ENCODE measurements at regions not wholly inside any gene's neighbourhood (a gene's known extent, or its start where the extent isn't known, plus 50 kb on each side); places are given as distances from the start of the nearest gene placed in this dataset.
A peak's percentile ranks its signal among the peaks of the same experiment; 100 is the strongest.
"Not testable (repeated sequence)": the region's sequence is repeated elsewhere in the genome, so short reads cannot be mapped to it uniquely, and the experiment has no call there.

GRCh38 chr3:73868688-73869315 lies 244.1 kb upstream of the PDZRN3 start:
- DNase-seq (ENCODE audit: low read depth) = peak; percentile 28

GRCh38 chr3:73867524-73867923 lies 242.8 kb upstream of the PDZRN3 start:
- no peak for DNase-seq (ENCODE audit: low read depth)

- peak; percentile 36 for DNase-seq (ENCODE audit: low read depth)
These were observed 242.1 kb upstream of the PDZRN3 start for GRCh38 chr3:73866846-73867245.

GRCh38 chr3:73863546-73864079 lies 238.9 kb upstream of the PDZRN3 start:
- no peak for DNase-seq (ENCODE audit: low read depth)

- DNase-seq (ENCODE audit: low read depth) = no peak
These were observed 231.1 kb upstream of the PDZRN3 start for GRCh38 chr3:73855813-73856212.

- DNase-seq (ENCODE audit: low read depth) = peak; percentile 13
These were observed 223.6 kb upstream of the PDZRN3 start for GRCh38 chr3:73848173-73848906.

- DNase-seq (ENCODE audit: low read depth) = no peak
These were observed 222.2 kb upstream of the PDZRN3 start for GRCh38 chr3:73846951-73847350.

GRCh38 chr3:73839032-73839431 lies 214.3 kb upstream of the PDZRN3 start:
- DNase-seq (ENCODE audit: low read depth) = no peak

GRCh38 chr3:73835945-73836344 lies 211.2 kb upstream of the PDZRN3 start:
- no peak for DNase-seq (ENCODE audit: low read depth)

GRCh38 chr3:73832426-73832825 lies 207.7 kb upstream of the PDZRN3 start:
- DNase-seq (ENCODE audit: low read depth) = no peak

GRCh38 chr3:73828348-73828747 lies 203.6 kb upstream of the PDZRN3 start:
- no peak for DNase-seq (ENCODE audit: low read depth)

GRCh38 chr3:73827725-73828211 lies 203.0 kb upstream of the PDZRN3 start:
- no peak for DNase-seq (ENCODE audit: low read depth)

GRCh38 chr3:73827204-73827603 lies 202.5 kb upstream of the PDZRN3 start:
- no peak for DNase-seq (ENCODE audit: low read depth)

- not testable (repeated sequence) for DNase-seq (ENCODE audit: low read depth)
These were observed 196.2 kb upstream of the PDZRN3 start for GRCh38 chr3:73820896-73821295.

- no peak for DNase-seq (ENCODE audit: low read depth)
These were observed 195.7 kb upstream of the PDZRN3 start for GRCh38 chr3:73820431-73820830.

- DNase-seq (ENCODE audit: low read depth) = no peak
These were observed 191.2 kb upstream of the PDZRN3 start for GRCh38 chr3:73815966-73816365.

- no peak for DNase-seq (ENCODE audit: low read depth)
These were observed 189.1 kb upstream of the PDZRN3 start for GRCh38 chr3:73813692-73814292.

- no peak for DNase-seq (ENCODE audit: low read depth)
These were observed 188.6 kb upstream of the PDZRN3 start for GRCh38 chr3:73813291-73813690.

- DNase-seq (ENCODE audit: low read depth) = no peak
These were observed 187.3 kb upstream of the PDZRN3 start for GRCh38 chr3:73812054-73812453.

- no peak for DNase-seq (ENCODE audit: low read depth)
These were observed 184.2 kb upstream of the PDZRN3 start for GRCh38 chr3:73808862-73809509.

GRCh38 chr3:73805435-73805834 lies 180.7 kb upstream of the PDZRN3 start:
- no peak for DNase-seq (ENCODE audit: low read depth)

- DNase-seq (ENCODE audit: low read depth) = no peak
These were observed 179.5 kb upstream of the PDZRN3 start for GRCh38 chr3:73804204-73804603.
